ENCODE measurements at regions not wholly inside any gene's neighbourhood (a gene's known extent, or its start where the extent isn't known, plus 50 kb on each side); places are given as distances from the start of the nearest gene placed in this dataset.

- H3K27ac ChIP-seq, result no peak overlapping the region
- no peak for DNase-seq
- 67 to 87% (median 77%) methylated on average over 1 of the region's 1 CpG for WGBS, 4 donors
- peaks cover 0 to 5% (median 0%) of the 10 kb centered on the region in 3 donors for H3K9me3 ChIP-seq (replicated peaks in 1 of 3)
- H3K36me3 ChIP-seq (replicated peaks in 1 of 2), result no peaks in the 10 kb centered on the region
- TF ChIP-seq POLR2A (IDR thresholded peaks at IDR 0.05) (no peak), CTCF (IDR thresholded peaks at IDR 0.05) (no peak)
- H3K27me3 ChIP-seq, result no peaks in the 10 kb centered on the region
- H3K4me1 ChIP-seq (replicated peaks in 1 of 2), result no peaks in the 10 kb centered on the region
- intact Hi-C loops (cut with DNase I), result no loop called here
- H3K4me3 ChIP-seq, result no peak overlapping the region
These were observed 161.8 kb upstream of the KIAA1217 start for GRCh38 chr10:24047176-24047575.

- Histone ChIP-seq H3K9me3 (replicated peaks in 1 of 3) (no peaks in the 10 kb centered on the region), H3K27ac (no peak overlapping the region), H3K27me3 (no peaks in the 10 kb centered on the region), H3K4me1 (replicated peaks in 1 of 2) (no peaks in the 10 kb centered on the region), H3K36me3 (replicated peaks in 1 of 2) (no peaks in the 10 kb centered on the region), H3K4me3 (no peak overlapping the region)
- TF ChIP-seq CTCF (IDR thresholded peaks at IDR 0.05) (no peak), POLR2A (IDR thresholded peaks at IDR 0.05) (no peak)
- DNase-seq, result no peak
- intact Hi-C loops (cut with DNase I), result no loop called here
- 66 to 83% (median 74%) methylated on average over 2 of the region's 2 CpGs for WGBS, 4 donors
These were observed 154.5 kb upstream of the KIAA1217 start for GRCh38 chr10:24054421-24054820.

- Histone ChIP-seq H3K4me3 (no peak overlapping the region), H3K9me3 (replicated peaks in 1 of 3) (no peaks in the 10 kb centered on the region), H3K27me3 (no peaks in the 10 kb centered on the region), H3K36me3 (replicated peaks in 1 of 2) (no peaks in the 10 kb centered on the region), H3K27ac (no peak overlapping the region), H3K4me1 (replicated peaks in 1 of 2) (no peaks in the 10 kb centered on the region)
- intact Hi-C loops (cut with DNase I), result no loop called here
- WGBS, 4 donors, result 47 to 62% (median 55%) methylated on average over 4 of the region's 4 CpGs
- TF ChIP-seq CTCF (IDR thresholded peaks at IDR 0.05), result no peak
- no peak for TF ChIP-seq POLR2A (IDR thresholded peaks at IDR 0.05)
- no peak for DNase-seq
These were observed 128.7 kb upstream of the KIAA1217 start for GRCh38 chr10:24080207-24080606.

- DNase-seq, result peak in 6 of 7 donors; percentile 8 to 62 (median 14)
- H3K9me3 ChIP-seq (replicated peaks in 1 of 3), result no peaks in the 10 kb centered on the region
- H3K4me1 ChIP-seq (replicated peaks in 1 of 2), result no peaks in the 10 kb centered on the region
- WGBS, 4 donors, result 24 to 30% (median 26%) methylated on average over 3 of the region's 3 CpGs
- H3K4me3 ChIP-seq, result no peak overlapping the region
- TF ChIP-seq POLR2A (IDR thresholded peaks at IDR 0.05), result no peak
- no peak for TF ChIP-seq CTCF (IDR thresholded peaks at IDR 0.05)
- intact Hi-C loops (cut with DNase I), result no loop called here
- no peak overlapping the region for H3K27ac ChIP-seq
- no peaks in the 10 kb centered on the region for H3K27me3 ChIP-seq
- no peaks in the 10 kb centered on the region for H3K36me3 ChIP-seq (replicated peaks in 1 of 2)
These were observed 122.4 kb upstream of the KIAA1217 start for GRCh38 chr10:24086296-24087086.
